Parathyroid adenoma (tissue), 2 donors: ENCODE measurements at regions not wholly inside any gene's neighbourhood (a gene's known extent, or its start where the extent isn't known, plus 50 kb on each side); places are given as distances from the start of the nearest gene placed in this dataset.

Experiments
- H2AFZ ChIP-seq: fragments of 300-600 bp; sonication (generic); one replicate; pipeline ENCODE4 v1.7.0; 2017; ENCODE audit warnings: antibody characterized with exemption, mild to moderate bottlenecking
- H3K27ac ChIP-seq: fragments of 300-600 bp; sonication (generic); one replicate; pipeline ENCODE4 v1.7.0; 2017
- H3K27me3 ChIP-seq: fragments of 300-600 bp; sonication (generic); one replicate; pipeline ENCODE4 v1.7.0; 2017; ENCODE audit warnings: low read length; ENCODE audit not compliant: control insufficient read depth, insufficient read depth
- H3K36me3 ChIP-seq: fragments of 300-600 bp; sonication (generic); one replicate; pipeline ENCODE4 v1.7.0; 2017; ENCODE audit warnings: low read length; ENCODE audit not compliant: control insufficient read depth, insufficient read depth
- H3K4me1 ChIP-seq: fragments of 300-600 bp; sonication (generic); one replicate; pipeline ENCODE4 v1.7.0; 2017; ENCODE audit warnings: control low read depth
- H3K4me2 ChIP-seq: fragments of 300-600 bp; sonication (generic); one replicate; pipeline ENCODE4 v1.7.0; 2017; ENCODE audit warnings: low read length
- H3K4me3 ChIP-seq: fragments of 300-600 bp; sonication (generic); one replicate; pipeline ENCODE4 v1.7.0; 2017; ENCODE audit warnings: low read depth, low read length
- H3K79me2 ChIP-seq: fragments of 300-600 bp; sonication (generic); one replicate; pipeline ENCODE4 v1.7.0; 2017; ENCODE audit warnings: control low read depth
- H3K9ac ChIP-seq: fragments of 300-600 bp; sonication (generic); one replicate; pipeline ENCODE4 v1.7.0; 2017; ENCODE audit warnings: mild to moderate bottlenecking
- H3K9me3 ChIP-seq: fragments of 300-600 bp; sonication (generic); one replicate; pipeline ENCODE4 v1.7.0; 2017; ENCODE audit warnings: low read length; ENCODE audit not compliant: control insufficient read depth
- CTCF ChIP-seq: fragments of 300-600 bp; sonication (generic); IDR thresholded peaks from one replicate; pipeline ENCODE4 v1.7.0; 2017; ENCODE audit warnings: antibody characterized with exemption, mild to moderate bottlenecking
- donor health status: primary hyperparathyroidism.

- Histone ChIP-seq H3K27me3 (no peaks in the 10 kb centered on the region), H3K79me2 (no peaks in the 10 kb centered on the region), H2AFZ (no peak overlapping the region), H3K4me2 (no peak overlapping the region), H3K4me3 (no peak overlapping the region), H3K27ac (no peak overlapping the region), H3K9ac (no peak overlapping the region), H3K4me1 (no peaks in the 10 kb centered on the region), H3K36me3 (no peaks in the 10 kb centered on the region), H3K9me3 (no peaks in the 10 kb centered on the region)
- no peak for TF ChIP-seq CTCF
These were observed 1070.8 kb upstream of the SEMA6A start for GRCh38 chr5:117645400-117645799.

DNA sequence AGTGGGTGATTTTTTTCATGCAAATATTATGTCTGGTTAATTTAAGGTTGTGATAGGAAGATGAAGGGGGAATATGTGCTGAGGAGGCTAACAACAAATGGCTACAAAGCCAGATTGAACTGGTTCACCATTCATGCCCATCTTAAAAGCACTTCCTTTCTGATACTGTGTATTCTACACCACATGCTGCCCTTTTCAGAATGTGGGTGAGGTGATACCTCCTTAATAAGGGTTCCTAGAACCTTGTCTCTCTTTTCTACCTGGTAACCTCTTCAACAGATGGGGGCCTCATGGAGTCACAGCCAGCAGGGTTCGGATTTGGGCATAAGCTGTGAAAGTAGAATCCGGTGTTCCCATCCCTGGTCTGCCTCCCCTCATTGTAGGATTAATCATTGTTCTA is 1064.0 kb upstream of the SEMA6A start:
- H3K79me2 ChIP-seq: no peaks in the 10 kb centered on the region
- no peak overlapping the region for H2AFZ ChIP-seq
- no peak overlapping the region for H3K4me3 ChIP-seq
- H3K4me2 ChIP-seq: no peak overlapping the region
- H3K9ac ChIP-seq: no peak overlapping the region
- H3K36me3 ChIP-seq: no peaks in the 10 kb centered on the region
- no peaks in the 10 kb centered on the region for H3K27me3 ChIP-seq
- no peak for TF ChIP-seq CTCF
- no peak overlapping the region for H3K27ac ChIP-seq
- H3K9me3 ChIP-seq: no peaks in the 10 kb centered on the region
- H3K4me1 ChIP-seq: no peaks in the 10 kb centered on the region

DNA sequence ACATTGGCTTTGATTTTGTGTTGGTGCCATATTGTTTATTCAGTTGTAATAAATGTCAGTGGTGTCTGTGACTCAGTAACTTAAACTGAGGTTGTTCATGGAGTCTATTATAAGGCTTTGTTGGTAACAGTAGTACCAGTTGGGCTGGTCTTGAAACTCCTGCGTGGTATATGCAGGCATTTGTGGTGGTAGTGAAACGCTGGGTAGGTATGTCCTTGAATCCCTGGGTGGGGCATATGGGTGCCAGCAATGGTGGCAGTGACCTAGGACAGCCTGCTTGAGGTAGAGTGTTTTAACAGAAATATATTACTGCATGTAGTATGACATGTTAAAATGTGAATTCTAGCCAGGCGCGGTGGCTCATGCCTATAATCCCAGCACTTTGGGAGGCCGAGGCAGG is 1058.5 kb upstream of the SEMA6A start:
- no peaks in the 10 kb centered on the region for H3K36me3 ChIP-seq

DNA sequence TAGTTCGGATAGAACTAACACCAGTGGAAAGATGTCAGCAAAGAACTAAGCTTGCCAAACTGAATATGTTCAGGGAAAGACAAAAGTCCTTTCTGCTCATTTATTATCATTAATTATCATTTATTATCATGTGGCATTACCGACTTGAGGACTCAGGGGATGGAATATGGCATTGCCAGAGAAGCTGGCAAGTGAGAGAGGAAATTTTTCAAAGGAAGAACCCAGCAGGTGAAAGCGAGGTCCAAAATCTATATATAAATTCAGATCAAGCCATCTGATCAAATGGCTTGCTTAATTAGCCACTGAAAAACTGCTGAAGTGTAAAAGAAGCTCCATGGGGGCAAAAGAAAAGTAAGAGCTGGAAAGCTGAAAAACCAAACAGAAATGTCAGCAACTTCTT is 1049.6 kb upstream of the SEMA6A start:
- Histone ChIP-seq H3K27me3 (no peaks in the 10 kb centered on the region), H3K9me3 (no peaks in the 10 kb centered on the region)

More for the DNA sequence above, 1058.5 kb upstream of the SEMA6A start:
- no peaks in the 10 kb centered on the region for H3K9me3 ChIP-seq
- H3K27ac ChIP-seq: no peak overlapping the region
- H3K4me3 ChIP-seq: no peak overlapping the region
- no peak overlapping the region for H3K4me2 ChIP-seq
- H3K4me1 ChIP-seq: no peaks in the 10 kb centered on the region
- no peak for TF ChIP-seq CTCF
- no peak overlapping the region for H2AFZ ChIP-seq
- H3K27me3 ChIP-seq: no peaks in the 10 kb centered on the region
- no peaks in the 10 kb centered on the region for H3K79me2 ChIP-seq
- H3K9ac ChIP-seq: no peak overlapping the region

More for the DNA sequence above, 1049.6 kb upstream of the SEMA6A start:
- Histone ChIP-seq H3K36me3 (no peaks in the 10 kb centered on the region), H3K4me1 (no peaks in the 10 kb centered on the region), H3K4me2 (no peak overlapping the region), H3K4me3 (no peak overlapping the region), H2AFZ (no peak overlapping the region), H3K9ac (no peak overlapping the region), H3K79me2 (no peaks in the 10 kb centered on the region), H3K27ac (no peak overlapping the region)
- no peak for TF ChIP-seq CTCF
